BE2C (cell line): ENCODE measurements at regions not wholly inside any gene's neighbourhood (a gene's known extent, or its start where the extent isn't known, plus 50 kb on each side); places are given as distances from the start of the nearest gene placed in this dataset.
"Not testable (repeated sequence)": the region's sequence is repeated elsewhere in the genome, so short reads cannot be mapped to it uniquely, and the experiment has no call there.

Source experiments
- DNase-seq: peaks from one replicate; pipeline ENCODE4 v3.0.0-alpha.2; 2020
- H3K27me3 ChIP-seq: fragments of 250-450 bp; sonication (Bioruptor Pico); 2 replicates; pipeline ENCODE4 v1.5.1; 2020; ENCODE audit warnings: mild to moderate bottlenecking
- H3K36me3 ChIP-seq: fragments of 250-450 bp; sonication (Bioruptor Pico); 2 replicates; pipeline ENCODE4 v1.5.1; 2020; ENCODE audit warnings: mild to moderate bottlenecking
- H3K4me1 ChIP-seq: fragments of 250-450 bp; sonication (Bioruptor Pico); 2 replicates; pipeline ENCODE4 v1.5.1; 2020
- H3K4me3 ChIP-seq: 2 replicates; pipeline ENCODE4 v1.5.1; 2011; ENCODE audit warnings: low read depth, low read length
- H3K9me3 ChIP-seq: fragments of 250-450 bp; sonication (Bioruptor Pico); 2 replicates; pipeline ENCODE4 v1.5.1; 2020
- TF ChIP-seq, protein P1 (sequence below): IDR thresholded peaks from 2 replicates; pipeline ENCODE4 v1.5.1; 2012; ENCODE audit warnings: mild to moderate bottlenecking, low read depth, low read length

DNA sequence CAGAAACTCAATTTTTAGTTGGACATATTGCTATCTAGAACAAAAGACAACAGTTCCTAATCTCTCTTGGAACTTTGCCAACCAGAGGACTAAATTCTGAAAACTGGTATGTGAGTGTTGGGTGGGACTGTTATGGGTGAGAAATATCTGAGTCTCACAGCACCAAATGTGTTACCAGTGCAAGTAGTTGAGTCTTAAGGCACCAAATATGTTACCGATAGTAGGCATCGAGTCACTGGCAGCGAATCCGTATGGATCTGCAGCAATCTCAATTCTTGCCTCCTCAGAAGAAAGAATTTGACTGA lies 575.2 kb downstream of the DACH1 start:
- H3K36me3 ChIP-seq: no peaks in the 10 kb centered on the region
- H3K4me3 ChIP-seq: no peak overlapping the region
- TF ChIP-seq, protein P1, sequence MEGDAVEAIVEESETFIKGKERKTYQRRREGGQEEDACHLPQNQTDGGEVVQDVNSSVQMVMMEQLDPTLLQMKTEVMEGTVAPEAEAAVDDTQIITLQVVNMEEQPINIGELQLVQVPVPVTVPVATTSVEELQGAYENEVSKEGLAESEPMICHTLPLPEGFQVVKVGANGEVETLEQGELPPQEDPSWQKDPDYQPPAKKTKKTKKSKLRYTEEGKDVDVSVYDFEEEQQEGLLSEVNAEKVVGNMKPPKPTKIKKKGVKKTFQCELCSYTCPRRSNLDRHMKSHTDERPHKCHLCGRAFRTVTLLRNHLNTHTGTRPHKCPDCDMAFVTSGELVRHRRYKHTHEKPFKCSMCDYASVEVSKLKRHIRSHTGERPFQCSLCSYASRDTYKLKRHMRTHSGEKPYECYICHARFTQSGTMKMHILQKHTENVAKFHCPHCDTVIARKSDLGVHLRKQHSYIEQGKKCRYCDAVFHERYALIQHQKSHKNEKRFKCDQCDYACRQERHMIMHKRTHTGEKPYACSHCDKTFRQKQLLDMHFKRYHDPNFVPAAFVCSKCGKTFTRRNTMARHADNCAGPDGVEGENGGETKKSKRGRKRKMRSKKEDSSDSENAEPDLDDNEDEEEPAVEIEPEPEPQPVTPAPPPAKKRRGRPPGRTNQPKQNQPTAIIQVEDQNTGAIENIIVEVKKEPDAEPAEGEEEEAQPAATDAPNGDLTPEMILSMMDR: no peak
- H3K27me3 ChIP-seq: no peaks in the 10 kb centered on the region
- no peaks in the 10 kb centered on the region for H3K9me3 ChIP-seq
- no peaks in the 10 kb centered on the region for H3K4me1 ChIP-seq
- DNase-seq: no peak

DNA sequence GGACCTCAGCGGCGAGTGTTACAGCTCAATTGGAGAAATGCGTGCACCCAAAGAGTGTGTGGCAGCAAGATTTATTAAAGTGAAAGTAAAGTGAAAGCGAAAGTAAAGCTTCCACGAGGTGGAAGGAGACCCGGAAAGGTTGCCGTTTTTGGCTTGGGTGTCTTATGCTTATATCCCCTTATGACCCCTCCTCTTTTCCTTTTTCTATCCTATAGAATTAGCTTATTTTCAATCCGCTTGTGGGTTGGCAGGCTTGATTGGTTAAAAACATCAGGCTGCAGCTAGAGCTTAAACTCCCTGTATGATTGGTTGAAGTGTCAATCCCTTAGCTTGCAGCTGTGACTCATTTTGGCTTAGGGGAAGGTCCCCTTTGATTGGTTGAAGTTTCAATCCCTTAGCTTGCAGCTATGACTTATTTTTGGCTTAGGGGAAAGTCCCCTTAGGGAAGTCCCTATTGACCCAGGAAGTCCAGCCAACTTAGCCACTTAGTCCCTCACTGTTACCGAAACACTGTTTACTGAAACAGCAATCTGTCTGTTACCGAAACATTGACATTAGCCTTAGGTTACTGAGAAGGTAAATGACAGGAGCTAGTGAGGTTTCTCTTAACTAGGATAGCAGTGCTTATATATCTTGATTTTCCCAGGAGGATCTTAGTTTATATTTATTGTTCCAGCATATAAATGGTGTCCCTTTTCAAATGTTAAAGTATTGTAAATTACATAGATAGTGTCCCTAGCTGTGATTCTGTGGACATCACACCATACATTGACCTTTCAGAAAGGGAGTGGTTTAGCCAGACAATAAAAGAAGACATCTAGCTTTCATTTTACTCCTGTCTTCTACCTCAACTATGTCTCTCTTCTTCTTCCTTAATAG lies 575.8 kb downstream of the DACH1 start:
- TF ChIP-seq, protein P1: no peak
- H3K36me3 ChIP-seq: no peaks in the 10 kb centered on the region
- no peaks in the 10 kb centered on the region for H3K4me1 ChIP-seq
- no peak for DNase-seq
- H3K4me3 ChIP-seq: no peak overlapping the region
- no peaks in the 10 kb centered on the region for H3K27me3 ChIP-seq
- H3K9me3 ChIP-seq: no peaks in the 10 kb centered on the region

DNA sequence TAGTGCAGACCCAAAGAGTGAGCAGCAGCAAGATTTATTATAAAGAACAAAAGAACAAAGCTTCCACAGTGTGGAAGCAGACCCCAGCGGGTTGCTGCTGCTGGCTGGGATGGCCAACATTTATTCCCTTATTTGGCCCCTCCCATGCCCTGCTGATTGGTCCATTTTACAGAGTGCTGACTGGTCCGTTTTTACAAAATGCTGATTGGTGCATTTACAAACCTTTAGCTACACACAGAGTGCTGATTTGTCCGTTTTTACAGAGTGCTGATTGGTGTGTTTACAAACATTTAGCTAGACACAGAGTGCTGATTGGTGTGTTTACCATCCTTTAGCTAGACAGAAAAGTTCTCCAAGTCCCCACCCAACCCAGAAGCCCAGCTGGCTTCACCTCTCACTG lies 577.0 kb downstream of the DACH1 start:
- H3K9me3 ChIP-seq, H3K27me3 ChIP-seq, H3K4me3 ChIP-seq, H3K4me1 ChIP-seq, DNase-seq, H3K36me3 ChIP-seq: not testable (repeated sequence)

DNA sequence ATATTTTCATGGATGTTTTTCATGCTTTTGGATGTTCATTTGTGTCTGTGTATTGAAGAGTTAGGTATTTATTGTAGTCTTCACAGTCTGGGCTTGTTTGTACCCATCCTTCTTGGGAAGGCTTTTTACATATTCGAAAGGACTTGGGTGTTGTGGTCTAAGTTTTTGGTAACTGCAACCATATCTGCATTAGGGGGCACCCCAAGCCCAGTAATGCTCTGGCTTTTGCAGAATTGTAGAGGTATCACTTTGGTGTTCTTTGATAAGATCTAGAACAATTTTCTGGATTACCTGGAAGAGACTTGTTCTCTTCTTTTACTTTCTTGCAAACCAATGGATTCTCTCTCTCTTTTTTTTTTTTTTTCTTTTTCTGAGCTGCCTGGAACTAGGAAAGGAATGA lies 581.3 kb downstream of the DACH1 start:
- DNase-seq: peak; percentile 12
- H3K36me3 ChIP-seq: no peaks in the 10 kb centered on the region
- no peaks in the 10 kb centered on the region for H3K4me1 ChIP-seq
- H3K4me3 ChIP-seq: no peak overlapping the region
- no peaks in the 10 kb centered on the region for H3K9me3 ChIP-seq
- TF ChIP-seq, protein P1: peak; percentile 42
- no peaks in the 10 kb centered on the region for H3K27me3 ChIP-seq

DNA sequence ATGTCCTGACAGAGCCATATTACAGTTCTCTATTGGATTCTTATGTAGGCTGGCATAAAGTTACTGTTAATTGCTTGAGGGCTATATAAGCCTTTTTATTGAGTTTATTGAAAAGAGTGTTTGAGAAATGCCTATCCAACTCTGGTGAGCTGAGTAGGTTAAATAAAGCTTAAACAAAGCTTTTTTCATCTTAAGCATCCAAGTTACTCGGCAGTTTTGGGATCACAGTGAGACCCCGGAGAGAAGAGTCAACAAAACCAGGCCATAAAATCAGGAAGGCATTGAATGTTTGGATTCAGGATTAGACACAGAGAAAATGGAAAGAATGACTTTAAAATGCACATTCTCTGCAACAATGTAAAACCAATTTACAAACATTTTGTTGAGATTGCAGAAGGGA lies 588.5 kb downstream of the DACH1 start:
- TF ChIP-seq, protein P1: no peak
- Histone ChIP-seq H3K27me3 (no peaks in the 10 kb centered on the region), H3K4me1 (no peaks in the 10 kb centered on the region; the same call in 1 of the 2 replicates), H3K4me3 (no peak overlapping the region), H3K9me3 (no peaks in the 10 kb centered on the region), H3K36me3 (no peaks in the 10 kb centered on the region)
- no peak for DNase-seq

DNA sequence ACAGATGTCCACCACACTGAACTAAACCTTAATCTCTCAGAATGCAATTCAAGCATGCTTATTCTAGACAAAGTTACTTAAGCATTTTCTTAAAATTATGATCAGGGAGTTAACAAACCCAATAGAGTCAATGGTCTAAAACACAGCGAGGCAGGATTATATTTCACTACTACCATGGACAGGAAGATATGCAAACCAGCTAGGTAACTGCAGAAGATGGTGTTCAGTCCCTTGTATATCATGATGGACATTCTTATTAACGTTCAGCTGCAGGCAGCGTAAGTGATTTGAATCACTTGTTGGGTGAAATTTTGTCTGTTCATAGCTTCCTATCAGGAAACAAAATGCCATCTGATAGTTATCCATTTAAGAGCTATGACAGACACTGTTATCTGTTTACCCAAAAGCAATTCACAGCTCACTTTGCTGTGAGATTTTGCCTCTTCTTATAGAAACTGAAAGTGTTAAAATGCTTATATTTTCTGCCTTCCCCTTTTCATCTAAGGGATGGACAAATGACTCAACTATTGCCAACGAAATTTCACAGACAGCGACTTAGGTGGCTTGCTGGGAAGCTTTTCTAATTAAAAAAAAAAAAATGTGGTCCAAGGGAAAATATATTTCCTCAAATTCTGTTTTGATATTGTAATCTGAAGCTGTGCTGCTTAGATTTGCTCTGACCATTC lies 591.9 kb downstream of the DACH1 start:
- TF ChIP-seq, protein P1: no peak
- no peak for DNase-seq
- no peaks in the 10 kb centered on the region for H3K36me3 ChIP-seq
- H3K4me3 ChIP-seq: no peak overlapping the region
- no peaks in the 10 kb centered on the region for H3K27me3 ChIP-seq
- no peaks in the 10 kb centered on the region for H3K4me1 ChIP-seq
- no peaks in the 10 kb centered on the region for H3K9me3 ChIP-seq
